Duodenal mucosa (tissue), 2 donors: ENCODE measurements at regions not wholly inside any gene's neighbourhood (a gene's known extent, or its start where the extent isn't known, plus 50 kb on each side); places are given as distances from the start of the nearest gene placed in this dataset.

Experiments used
- H3K27ac ChIP-seq: one replicate; pipeline ENCODE4 v1.7.0; 2013; ENCODE audit warnings: low read depth, low read length
- H3K27me3 ChIP-seq, 2 donors: one replicate each; pipeline ENCODE4 v1.7.0; 2013; ENCODE audit warnings: low read length in 2 of 2, control low read depth in 1 of 2; ENCODE audit not compliant: insufficient read depth in 2 of 2, control insufficient read depth in 1 of 2
- H3K36me3 ChIP-seq, 2 donors: one replicate each; pipeline ENCODE4 v1.7.0; 2013; ENCODE audit warnings: low read length in 2 of 2, control low read depth in 1 of 2; ENCODE audit not compliant: insufficient read depth in 2 of 2, control insufficient read depth in 1 of 2
- H3K4me1 ChIP-seq, 2 donors: one replicate each; pipeline ENCODE4 v1.7.0; 2013; ENCODE audit warnings: low read length in 2 of 2, control low read depth in 1 of 2; ENCODE audit not compliant: insufficient read depth in 2 of 2, control insufficient read depth in 1 of 2
- H3K4me3 ChIP-seq, 2 donors: one replicate each; pipeline ENCODE4 v1.7.0; 2013; ENCODE audit warnings: low read length in 2 of 2, low read depth in 1 of 2
- H3K9ac ChIP-seq, 2 donors: one replicate each; pipeline ENCODE4 v1.7.0; 2013; ENCODE audit warnings: low read length in 2 of 2, low read depth in 1 of 2
- H3K9me3 ChIP-seq, 2 donors: one replicate each; pipeline ENCODE4 v1.7.0; 2013; ENCODE audit warnings: low read length in 2 of 2, control low read depth in 1 of 2; ENCODE audit not compliant: control insufficient read depth in 1 of 2

- Histone ChIP-seq H3K27me3 (no peaks in the 10 kb centered on the region), H3K9ac (no peak overlapping the region), H3K27ac (no peak overlapping the region), H3K4me3 (no peak overlapping the region), H3K36me3 (no peaks in the 10 kb centered on the region), H3K9me3 (no peaks in the 10 kb centered on the region), H3K4me1 (peaks cover 0 to 5% of the 10 kb centered on the region in 2 donors)
Observed at GRCh38 chr3:74370342-74370741, 244.1 kb downstream of the CNTN3 start.

GRCh38 chr3:74366331-74366730 lies 248.1 kb downstream of the CNTN3 start:
- H3K4me1 ChIP-seq = no peaks in the 10 kb centered on the region
- H3K27ac ChIP-seq = no peak overlapping the region
- H3K36me3 ChIP-seq = no peaks in the 10 kb centered on the region
- no peaks in the 10 kb centered on the region for H3K27me3 ChIP-seq
- no peak overlapping the region for H3K4me3 ChIP-seq
- H3K9me3 ChIP-seq = no peaks in the 10 kb centered on the region
- no peak overlapping the region for H3K9ac ChIP-seq

DNA sequence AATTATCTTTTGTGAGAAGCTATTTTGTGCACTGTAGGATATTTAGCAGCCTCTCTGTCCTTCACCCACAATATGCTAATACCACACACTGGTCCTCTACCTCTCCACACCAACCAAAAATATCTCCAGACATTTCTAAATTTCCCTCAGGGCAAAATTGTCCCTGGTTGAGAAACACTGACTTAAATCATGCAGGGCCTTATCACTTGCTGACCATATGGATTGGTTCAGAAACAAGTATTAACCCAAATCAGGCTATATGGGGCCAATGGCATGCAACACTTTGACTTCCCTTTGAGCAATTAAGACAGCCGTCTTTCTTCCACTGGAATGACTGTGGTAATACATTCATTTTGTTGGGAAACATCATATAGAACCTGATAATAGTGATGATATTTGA lies 251.1 kb downstream of the CNTN3 start:
- Histone ChIP-seq H3K36me3 (no peaks in the 10 kb centered on the region), H3K4me3 (no peak overlapping the region), H3K9me3 (no peaks in the 10 kb centered on the region), H3K27ac (no peak overlapping the region), H3K4me1 (no peaks in the 10 kb centered on the region), H3K27me3 (no peaks in the 10 kb centered on the region), H3K9ac (no peak overlapping the region)

DNA sequence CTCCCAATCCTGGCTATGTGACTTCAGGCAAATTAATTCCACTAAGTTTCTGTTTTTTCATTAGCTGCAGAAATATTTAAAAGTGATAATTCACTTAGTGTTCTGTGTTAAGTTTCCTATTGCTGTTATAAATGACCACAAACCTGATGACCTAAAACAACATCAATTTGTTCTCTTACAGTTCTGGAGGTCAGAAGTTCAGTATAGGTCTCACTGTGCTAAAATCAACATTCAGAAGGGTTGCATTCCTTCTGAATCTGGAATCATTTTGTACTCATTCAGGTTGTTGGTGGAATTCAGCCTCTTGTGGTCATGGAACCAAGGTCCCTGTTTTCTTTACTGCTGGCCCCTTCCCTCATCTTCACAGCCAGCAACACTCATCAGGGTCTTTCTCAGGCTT lies 254.1 kb downstream of the CNTN3 start:
- no peaks in the 10 kb centered on the region for H3K27me3 ChIP-seq
- no peaks in the 10 kb centered on the region for H3K36me3 ChIP-seq
- H3K4me1 ChIP-seq = no peaks in the 10 kb centered on the region
- H3K27ac ChIP-seq = no peak overlapping the region
- H3K4me3 ChIP-seq = no peak overlapping the region
- no peak overlapping the region for H3K9ac ChIP-seq
- no peaks in the 10 kb centered on the region for H3K9me3 ChIP-seq

- Histone ChIP-seq H3K9me3 (no peaks in the 10 kb centered on the region), H3K4me1 (no peaks in the 10 kb centered on the region), H3K9ac (no peak overlapping the region), H3K4me3 (no peak overlapping the region), H3K36me3 (no peaks in the 10 kb centered on the region), H3K27ac (no peak overlapping the region), H3K27me3 (no peaks in the 10 kb centered on the region)
Observed at GRCh38 chr3:74357881-74358280, 256.6 kb downstream of the CNTN3 start.

DNA sequence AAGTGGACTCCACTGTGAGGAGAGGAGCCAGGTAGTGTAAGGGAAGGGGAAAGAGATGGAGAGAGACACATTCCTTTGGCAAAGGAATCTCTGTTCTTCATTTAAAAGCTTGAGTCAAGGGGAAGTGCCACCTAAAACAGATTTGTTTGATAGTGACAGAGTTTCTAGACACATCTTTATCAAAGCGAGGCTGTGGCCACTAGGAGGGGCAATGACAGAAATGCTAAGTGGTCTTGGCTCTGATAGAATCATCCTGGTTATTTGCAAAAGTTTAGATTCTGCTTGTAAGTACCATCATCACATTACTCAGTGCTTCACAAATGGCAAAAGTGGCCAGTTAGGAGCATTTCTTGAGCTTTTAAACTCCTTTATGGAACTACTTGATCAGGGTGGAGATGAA lies 261.4 kb downstream of the CNTN3 start:
- Histone ChIP-seq H3K36me3 (no peaks in the 10 kb centered on the region), H3K4me1 (no peaks in the 10 kb centered on the region), H3K9ac (no peak overlapping the region), H3K27me3 (no peaks in the 10 kb centered on the region), H3K9me3 (no peaks in the 10 kb centered on the region), H3K4me3 (no peak overlapping the region), H3K27ac (no peak overlapping the region)

- H3K4me3 ChIP-seq = no peak overlapping the region
- no peaks in the 10 kb centered on the region for H3K4me1 ChIP-seq
- no peaks in the 10 kb centered on the region for H3K36me3 ChIP-seq
- H3K27ac ChIP-seq = no peak overlapping the region
- H3K9me3 ChIP-seq = no peaks in the 10 kb centered on the region
- no peaks in the 10 kb centered on the region for H3K27me3 ChIP-seq
- H3K9ac ChIP-seq = no peak overlapping the region
Observed at GRCh38 chr3:74352166-74352565, 262.3 kb downstream of the CNTN3 start.

DNA sequence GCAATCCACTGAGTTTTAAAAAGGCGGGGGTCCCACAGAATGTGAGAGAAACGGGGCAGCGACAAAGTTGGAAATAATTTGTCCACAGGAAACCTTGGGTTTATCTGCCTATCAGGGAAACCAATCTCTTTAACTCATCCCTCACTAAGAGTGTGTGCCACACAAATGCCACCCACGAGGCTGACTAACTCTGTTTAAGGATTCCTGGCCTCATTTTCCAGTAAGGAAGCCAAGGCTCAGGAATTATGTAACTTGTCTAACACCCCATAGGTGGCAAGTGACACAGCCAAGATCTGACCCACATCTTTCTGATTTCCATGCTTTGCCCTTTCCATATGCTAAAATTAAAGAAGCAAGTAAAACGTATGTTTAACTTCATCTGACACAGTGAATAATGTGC lies 263.2 kb downstream of the CNTN3 start:
- Histone ChIP-seq H3K4me1 (no peaks in the 10 kb centered on the region), H3K27ac (no peak overlapping the region), H3K4me3 (no peak overlapping the region), H3K27me3 (no peaks in the 10 kb centered on the region), H3K36me3 (no peaks in the 10 kb centered on the region), H3K9ac (no peak overlapping the region), H3K9me3 (no peaks in the 10 kb centered on the region)

DNA sequence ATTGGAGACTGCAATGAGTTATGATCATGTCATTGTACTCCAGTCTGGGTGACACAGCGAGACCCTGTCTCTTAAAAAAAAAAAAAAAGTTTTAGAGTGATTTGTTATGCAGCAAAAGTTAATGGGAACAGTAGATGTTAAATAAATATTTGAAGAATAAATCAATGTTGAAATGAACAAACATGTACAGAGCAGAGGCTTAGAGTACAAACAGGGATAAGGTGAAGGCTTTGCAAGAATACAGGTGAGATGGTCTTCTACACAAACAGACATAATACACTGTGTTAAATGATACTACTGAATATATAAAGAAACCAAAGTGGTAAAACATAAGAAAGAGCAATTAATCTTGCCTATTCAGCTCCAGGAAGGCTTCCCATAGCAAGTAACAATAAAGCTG lies 265.4 kb downstream of the CNTN3 start:
- Histone ChIP-seq H3K9me3 (no peaks in the 10 kb centered on the region), H3K36me3 (no peaks in the 10 kb centered on the region), H3K4me1 (no peaks in the 10 kb centered on the region), H3K27me3 (no peaks in the 10 kb centered on the region), H3K27ac (no peak overlapping the region), H3K9ac (no peak overlapping the region), H3K4me3 (no peak overlapping the region)

GRCh38 chr3:74347563-74348268 lies 266.7 kb downstream of the CNTN3 start:
- no peaks in the 10 kb centered on the region for H3K9me3 ChIP-seq
- H3K27ac ChIP-seq = no peak overlapping the region
- no peak overlapping the region for H3K9ac ChIP-seq
- no peaks in the 10 kb centered on the region for H3K4me1 ChIP-seq
- H3K27me3 ChIP-seq = no peaks in the 10 kb centered on the region
- H3K4me3 ChIP-seq = no peak overlapping the region
- H3K36me3 ChIP-seq = no peaks in the 10 kb centered on the region

- Histone ChIP-seq H3K9ac (no peak overlapping the region), H3K4me3 (no peak overlapping the region), H3K9me3 (no peaks in the 10 kb centered on the region), H3K27me3 (no peaks in the 10 kb centered on the region), H3K36me3 (no peaks in the 10 kb centered on the region), H3K4me1 (no peaks in the 10 kb centered on the region), H3K27ac (no peak overlapping the region)
Observed at GRCh38 chr3:74346896-74347295, 267.6 kb downstream of the CNTN3 start.
